Activated CD8-positive, alpha-beta memory T cell treated with anti-CD3 and anti-CD28 coated beads for 1 hour (primary cell): ENCODE measurements at regions not wholly inside any gene's neighbourhood (a gene's known extent, or its start where the extent isn't known, plus 50 kb on each side); places are given as distances from the start of the nearest gene placed in this dataset.
"Not testable (repeated sequence)": the region's sequence is repeated elsewhere in the genome, so short reads cannot be mapped to it uniquely, and the experiment has no call there.

ENCODE experiments used
- DNase-seq, 2 donors: peaks; one replicate each; pipeline ENCODE4 v3.0.0-alpha.2; 2020; ENCODE audit warnings: low read depth in 1 of 2; ENCODE audit errors: extremely low read depth in 1 of 2

DNA sequence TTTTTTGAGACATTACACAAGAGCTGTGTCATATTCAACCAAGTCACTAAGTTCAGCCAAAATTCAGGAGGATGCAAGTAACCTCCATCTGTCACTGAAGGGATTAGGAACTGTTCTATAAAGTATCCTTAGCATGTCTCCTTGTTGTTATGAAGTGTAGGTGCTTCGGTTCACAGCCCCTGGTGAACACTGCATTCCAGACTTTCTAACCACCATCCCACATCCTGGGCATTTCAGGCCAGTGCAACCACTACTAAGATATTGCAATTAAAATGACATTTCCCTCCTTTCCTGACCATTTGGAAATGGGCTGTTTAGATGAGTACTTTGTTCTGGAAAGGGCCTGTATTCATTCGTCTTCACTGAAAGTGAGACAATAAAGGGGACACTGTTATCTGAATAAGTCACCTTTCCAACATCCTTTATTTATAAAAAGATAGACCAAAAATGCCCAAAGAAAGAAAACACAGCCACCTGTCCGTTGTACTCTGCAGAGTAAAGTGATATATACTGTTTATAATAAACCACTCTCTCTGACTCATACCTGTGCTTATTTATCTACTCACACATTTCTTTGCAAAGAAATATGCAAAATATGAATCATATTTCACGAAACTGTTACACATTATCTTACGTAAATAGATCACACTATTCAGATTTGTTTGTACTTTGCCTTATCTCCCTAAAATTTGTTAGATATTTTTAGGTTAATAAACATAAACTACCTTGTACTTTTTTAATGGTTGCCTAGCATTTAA lies 861.9 kb downstream of the CDH18 start:
- DNase-seq: no peak

DNA sequence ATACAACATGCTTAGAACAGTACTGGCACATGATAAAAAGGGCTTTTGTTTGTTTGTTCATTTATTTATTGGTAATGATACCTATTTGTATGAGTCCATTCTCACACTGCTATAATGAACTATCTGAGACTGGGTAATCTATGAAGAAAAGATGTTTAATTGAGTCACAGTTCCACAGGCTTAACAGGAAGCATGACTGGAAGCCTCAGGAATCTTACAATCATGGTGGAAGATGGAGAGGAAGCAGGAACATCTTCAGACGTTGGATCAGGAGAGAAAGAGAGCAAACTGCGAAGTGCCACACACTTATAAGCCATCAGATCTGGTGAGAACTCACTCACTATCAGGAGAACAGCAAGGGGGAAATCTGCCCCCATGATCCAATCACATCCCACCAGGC lies 847.7 kb downstream of the CDH18 start:
- no peak for DNase-seq

DNA sequence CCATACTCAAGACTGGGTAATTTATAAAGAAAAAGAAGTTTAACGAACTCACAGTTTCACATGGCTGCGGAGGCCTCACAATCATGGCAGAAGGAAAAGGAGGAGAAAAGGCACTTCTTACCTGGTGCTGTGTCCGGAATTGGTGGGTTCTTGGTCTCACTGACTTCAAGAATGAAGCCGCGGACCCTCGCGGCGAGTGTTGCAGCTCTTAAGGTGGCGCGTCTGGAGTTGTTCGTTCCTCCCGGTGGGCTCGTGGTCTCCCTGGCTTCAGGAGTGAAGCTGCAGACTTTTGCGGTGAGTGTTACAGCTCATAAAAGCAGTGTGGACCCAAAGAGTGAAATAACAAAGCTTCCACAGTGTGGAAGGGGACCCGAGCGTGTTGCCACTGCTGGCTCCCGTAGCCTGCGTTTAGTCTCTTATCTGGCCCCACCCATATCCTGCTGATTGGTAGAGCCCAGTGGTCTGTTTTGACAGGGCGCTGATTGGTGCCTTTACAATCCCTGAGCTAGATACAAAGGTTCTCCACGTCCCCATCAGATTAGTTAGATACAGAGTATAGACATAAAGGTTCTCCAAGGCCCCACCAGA lies 846.0 kb downstream of the CDH18 start:
- DNase-seq: not testable (repeated sequence)

DNA sequence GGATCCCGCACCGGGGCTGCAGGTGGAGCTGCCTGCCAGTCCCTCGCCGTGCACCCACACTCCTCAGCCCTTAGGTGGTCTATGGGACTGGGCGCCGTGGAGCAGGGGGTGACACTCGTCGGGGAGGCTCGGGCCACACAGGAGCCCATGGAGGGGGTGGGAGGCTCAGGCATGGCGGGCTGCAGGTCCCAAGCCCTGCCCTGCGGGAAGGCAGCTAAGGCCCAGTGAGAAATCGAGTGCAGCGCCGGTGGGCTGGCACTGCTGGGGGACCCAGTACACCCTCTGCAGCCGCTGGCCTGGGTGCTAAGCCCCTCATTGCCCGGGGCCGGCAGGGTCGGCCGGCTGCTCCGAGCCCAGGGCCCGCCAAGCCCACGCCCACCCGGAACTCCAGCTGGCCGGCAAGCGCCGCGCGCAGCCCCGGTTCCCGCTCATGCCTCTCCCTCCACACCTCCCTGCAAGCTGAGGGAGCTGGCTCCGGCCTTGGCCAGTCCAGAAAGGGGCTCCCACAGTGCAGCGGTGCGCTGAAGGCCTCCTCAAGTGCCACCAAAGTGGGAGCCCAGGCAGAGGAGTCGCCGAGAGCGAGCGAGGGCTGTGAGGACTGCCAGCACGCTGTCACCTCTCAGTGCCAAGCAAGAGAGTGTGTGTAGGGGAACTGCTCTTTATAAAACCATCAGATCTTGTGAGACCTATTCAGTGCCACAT lies 845.1 kb downstream of the CDH18 start:
- not testable (repeated sequence) for DNase-seq

DNA sequence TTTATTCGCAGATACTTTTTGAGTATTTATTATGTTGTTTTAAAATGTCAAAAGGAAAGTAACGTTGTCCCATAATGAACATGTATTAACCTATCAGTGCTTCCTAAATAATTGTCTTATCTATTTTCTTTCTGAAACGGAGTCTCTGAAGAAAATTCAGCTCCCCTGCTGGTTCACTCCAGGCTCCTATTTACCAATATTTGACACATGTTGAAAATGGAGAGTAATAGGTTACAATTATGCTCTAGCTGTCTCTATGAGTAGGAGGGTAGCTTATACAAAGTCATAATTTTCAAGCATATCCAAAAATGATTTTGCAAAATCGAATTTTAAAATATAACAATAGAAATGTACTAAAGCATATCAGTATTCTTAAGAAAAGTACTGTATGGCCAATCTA lies 844.1 kb downstream of the CDH18 start:
- no peak for DNase-seq

DNA sequence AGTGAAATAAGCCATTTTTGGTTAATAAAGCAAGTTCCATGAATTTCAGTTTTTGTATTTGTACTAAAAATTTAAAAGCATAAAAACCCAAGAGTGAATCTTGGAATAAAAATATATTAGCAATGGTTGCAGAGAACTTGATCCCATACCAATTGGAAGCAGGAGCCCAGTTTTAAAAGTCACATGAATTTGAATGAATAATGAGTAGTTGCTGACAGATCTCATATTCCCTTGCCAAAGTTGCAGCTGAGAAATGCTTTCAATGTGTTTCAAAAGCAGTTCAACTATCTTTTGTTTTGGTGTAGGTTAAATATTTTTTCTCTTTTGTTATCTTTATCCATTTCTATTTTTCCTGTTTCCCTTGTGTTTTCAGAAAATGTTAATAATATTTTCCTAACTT lies 818.6 kb downstream of the CDH18 start:
- DNase-seq: no peak

DNA sequence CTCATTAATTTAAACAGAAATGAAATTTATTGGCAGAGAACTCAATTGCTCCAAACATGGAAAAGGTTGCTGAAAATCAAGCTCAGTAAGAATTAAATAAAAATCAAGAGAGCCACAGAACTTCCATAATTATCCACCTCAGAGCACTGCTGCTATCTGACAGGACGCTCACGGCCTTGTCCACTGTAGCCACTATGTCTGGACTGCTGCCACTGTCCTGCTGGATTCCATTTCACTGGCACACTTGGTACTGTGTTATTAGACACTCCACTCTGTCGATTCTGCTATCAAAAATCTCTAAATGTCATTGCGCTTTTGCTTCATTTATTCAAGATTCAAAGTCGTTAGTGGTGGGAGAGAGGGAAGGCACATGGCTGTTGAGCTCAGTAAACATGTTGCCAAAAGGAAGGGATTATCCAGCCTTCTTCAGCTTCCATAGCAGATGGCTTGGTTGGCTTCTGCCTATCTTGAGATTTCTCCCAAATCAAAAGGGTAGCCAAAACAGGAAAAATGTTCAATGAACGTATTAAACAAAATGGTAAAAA lies 815.0 kb downstream of the CDH18 start:
- DNase-seq: no peak

DNA sequence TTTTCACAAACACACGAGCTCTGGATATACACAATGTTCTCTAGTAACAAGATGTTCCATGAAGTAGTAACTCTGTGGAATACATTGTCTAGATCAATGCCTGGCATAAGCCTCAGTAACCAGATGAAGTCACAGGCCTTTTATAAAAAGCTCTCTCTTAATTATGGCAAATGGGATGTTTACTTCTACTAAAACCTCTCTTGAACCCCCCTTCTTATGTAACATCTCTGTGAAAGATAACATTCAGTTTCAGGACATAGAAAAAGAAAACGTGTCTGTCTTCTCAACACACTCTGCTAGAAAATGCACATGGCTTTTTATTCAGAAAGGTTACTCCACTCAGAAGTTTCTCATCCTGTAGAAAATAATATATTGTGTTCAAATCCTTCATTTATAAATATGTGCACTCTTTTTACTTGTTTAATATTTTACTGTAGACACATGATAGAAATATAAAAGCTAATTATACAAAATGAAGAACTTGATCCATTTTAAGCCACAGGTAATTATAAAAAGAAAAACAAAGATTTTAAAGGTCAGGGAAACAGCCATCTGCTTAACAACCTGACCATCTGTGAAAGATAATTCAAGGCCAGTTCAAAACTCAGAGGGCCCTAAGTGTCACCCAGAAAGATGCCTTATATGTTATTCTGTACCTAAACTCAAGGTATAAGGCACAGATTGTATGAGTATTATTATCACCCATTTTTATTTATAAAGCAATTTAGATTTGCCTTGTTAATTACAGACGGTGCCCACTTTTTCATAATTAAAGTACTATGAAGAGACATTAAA lies 812.0 kb downstream of the CDH18 start:
- no peak for DNase-seq

DNA sequence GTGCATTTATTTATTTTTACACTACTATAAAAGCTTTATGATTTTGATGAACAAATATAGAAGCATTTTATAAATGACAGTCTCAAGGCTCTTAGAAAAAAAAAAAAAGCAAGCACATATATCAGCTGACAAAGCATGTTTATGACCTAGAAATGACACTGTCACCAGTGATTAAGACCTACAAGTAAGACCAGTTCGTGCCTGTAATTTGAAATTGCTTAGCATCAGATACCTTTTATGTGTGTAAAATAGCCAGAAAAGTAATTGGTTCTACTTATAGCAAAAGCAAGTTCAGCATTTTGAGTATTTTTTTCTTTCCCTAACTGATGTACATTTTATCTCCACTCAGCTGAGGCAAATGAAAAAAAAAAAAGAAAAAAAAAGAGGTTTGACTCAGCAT lies 808.4 kb downstream of the CDH18 start:
- no peak for DNase-seq

DNA sequence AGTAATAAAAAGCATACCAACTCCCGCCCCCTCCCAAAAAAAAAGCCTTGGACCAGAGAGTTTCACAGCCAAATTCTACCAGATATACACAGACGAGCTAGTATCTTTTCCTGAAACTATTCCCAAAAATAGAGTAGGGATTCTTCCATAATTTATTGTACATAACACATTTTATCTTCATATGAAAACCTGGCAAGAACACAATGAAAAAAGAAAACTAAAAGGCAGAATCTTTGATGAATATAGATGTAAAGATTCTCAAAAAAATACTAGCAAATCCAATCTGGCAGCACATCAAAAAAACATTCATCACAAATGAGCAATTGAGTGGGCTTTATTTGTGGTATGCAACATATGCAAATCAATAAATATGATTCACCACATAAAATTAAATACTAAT lies 798.8 kb downstream of the CDH18 start:
- no peak for DNase-seq

DNA sequence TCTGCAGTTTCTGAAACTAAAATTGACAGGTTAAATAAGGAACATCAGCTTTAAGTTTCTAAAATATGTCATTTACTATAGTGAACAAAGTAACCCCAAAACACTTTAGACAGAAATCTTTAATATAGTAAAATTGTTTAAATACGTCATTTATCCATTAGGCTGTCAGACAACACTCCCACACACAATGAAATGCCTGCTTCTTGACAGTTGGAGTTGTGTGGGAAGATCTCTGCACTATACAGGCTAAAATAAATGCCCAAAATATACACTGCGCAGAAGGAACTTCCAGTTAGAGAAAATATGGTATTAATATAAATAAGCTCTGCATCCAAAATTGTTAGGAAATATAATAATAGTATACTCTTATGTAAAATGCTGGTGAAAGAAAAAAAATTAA lies 794.4 kb downstream of the CDH18 start:
- no peak for DNase-seq

DNA sequence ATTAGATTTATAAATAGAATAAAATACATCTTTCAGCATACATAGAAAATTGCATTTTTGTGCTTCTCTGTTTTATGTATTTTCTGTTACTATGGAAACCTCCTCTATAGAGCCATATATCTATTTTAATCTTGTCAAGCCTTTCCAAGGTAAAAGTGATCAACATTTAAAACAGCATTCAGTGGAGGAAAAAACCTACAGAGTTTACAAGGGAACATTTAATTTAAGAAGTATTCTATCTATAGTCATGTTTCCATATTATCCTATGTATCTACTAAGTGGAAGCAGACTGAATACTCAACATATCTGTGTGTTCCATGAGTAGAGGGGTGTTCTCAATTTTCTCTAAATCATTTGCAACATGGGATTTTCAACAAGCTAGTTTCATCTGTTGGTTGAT lies 791.4 kb downstream of the CDH18 start:
- no peak for DNase-seq

DNA sequence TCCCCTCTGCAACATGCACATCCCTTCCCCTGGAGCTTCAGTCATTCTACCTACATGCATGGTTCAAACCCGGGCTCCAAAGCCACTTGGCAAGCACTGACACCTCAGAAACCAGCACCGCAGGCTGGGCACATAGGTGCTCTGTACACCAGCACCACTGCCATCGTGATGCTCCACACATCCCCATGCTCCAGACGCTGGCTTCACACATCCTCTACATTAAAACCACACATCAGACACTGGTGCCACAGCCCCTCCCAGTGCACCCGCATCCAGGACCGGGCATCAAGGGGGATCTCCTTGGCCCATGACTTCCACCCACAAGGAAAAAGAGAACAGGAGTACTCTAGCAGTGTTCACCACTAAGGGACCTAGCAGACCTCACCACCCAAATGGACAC lies 787.7 kb downstream of the CDH18 start:
- DNase-seq: no peak

DNA sequence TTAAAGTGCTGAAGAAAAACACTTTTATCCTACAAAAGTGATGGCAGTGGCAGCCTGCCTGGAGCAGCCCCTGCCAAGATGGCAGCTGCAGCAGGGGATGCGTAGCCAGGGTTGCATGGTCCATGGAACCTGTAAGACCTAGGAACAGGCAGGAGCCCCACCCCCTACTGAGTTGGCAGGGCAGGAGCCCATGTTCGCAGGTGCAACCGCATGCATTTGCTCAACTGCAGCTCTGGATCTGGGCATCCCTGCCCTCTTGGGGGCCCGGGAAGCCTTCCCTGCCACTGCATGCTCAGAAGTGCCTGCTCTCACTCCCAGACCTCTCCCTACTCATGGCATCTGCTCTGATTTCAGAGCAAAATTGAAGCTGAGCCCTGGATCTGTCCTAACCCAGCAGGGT lies 779.6 kb downstream of the CDH18 start:
- no peak for DNase-seq

DNA sequence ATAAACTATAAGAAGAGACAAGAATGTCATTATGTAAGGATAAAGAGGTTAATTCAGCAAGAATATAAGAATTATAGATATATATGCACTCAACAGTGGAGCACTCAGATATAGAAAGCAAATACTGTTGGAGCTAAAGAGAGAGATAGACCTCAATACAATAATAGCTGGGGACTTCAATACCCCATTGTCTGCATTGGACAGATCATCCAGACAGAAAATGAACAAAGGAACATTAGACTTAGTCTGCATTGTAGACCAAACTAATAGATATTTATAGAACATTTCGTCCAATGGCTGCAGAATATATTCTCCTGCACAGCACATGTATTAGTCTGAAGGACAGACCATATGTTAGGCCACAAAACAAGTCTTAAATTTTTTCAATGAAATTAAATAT lies 777.1 kb downstream of the CDH18 start:
- no peak for DNase-seq

DNA sequence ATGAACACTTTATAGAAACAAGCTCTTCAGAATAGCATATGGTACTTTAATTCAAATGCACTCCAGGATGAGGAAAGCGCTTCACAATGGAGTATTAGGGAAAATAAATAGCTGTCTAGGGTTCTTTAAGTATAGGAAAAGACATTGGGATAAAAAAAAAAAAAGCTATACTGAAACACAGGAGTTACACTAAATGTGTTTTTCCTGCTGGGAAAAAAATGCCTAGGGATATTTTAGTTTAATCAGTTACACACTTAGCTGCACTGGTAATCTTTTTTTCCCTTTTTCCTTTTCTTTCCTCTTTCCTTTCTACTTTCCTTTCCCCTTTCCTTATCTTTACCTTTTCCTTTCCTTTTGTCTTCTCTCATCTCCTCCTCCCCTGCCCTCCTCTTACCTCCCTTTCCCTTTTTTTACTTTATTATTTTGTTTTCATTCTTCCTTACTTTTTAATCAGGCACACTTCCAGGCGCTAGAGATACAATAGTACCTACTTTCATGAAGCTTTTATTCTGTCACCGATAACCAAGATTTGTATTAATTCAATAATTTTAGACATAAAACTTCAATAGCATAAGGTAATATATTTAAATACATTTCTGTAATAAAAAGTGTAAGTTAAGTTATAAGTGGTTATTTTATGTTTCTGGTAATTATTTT lies 758.7 kb downstream of the CDH18 start:
- DNase-seq: no peak

DNA sequence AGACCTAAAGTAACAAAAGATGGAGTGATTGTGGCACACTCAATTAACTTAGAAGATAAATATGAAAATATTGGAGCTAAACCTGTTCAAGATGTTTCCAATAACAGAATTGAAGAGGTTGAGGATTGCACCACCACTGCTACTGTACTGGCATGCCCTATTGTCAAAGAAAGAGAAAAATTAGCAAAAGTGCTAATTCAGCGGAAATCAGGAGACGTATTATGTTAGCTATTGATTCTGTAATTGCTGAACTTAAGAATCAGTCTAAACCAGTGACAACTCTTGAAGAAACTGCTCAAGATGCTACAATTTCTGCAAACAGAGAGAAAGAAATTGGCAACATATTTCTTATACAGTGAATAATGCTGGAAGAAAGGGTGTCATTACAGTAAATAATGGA lies 754.4 kb downstream of the CDH18 start:
- no peak for DNase-seq

DNA sequence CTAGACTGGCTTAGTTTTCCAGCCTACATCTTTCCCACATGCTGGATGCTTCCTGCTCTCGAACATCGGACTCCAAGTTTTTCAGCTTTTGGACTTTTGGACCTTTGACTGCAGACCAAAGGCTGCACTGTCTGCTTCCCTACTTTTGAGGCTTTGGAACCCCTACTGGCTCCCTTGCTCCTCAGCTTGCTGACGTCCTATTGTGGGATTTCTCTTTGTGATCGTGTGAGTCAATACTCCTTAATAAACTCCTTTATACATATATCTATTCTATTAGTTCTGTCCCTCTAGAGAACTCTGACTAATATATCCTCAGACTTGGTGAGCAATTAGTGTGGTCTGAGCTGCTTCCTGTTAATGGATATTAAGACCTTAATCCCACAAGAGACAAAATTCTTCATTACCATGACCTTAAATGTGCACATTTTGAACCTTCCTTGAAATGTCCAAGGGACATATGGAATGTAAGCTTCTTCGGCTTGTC lies 752.9 kb downstream of the CDH18 start:
- no peak for DNase-seq

DNA sequence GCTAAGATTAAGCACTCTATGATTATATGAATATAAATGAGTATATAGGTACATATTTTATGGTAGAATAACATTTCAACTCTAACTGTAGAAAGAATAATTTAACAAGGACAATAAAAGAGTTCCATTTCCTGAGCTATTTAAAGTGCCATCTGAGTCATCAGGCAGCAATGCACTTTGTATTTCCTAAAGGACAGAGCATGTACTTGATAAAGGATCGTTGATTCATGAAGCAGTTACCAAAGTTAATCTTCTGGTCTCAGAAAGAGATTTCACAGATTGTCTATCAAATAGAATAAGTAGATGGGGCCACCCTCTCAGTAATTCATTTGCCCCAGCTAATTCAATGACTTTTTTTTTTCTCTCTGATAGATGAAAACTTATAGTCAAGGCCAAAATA lies 747.8 kb downstream of the CDH18 start:
- DNase-seq: no peak

DNA sequence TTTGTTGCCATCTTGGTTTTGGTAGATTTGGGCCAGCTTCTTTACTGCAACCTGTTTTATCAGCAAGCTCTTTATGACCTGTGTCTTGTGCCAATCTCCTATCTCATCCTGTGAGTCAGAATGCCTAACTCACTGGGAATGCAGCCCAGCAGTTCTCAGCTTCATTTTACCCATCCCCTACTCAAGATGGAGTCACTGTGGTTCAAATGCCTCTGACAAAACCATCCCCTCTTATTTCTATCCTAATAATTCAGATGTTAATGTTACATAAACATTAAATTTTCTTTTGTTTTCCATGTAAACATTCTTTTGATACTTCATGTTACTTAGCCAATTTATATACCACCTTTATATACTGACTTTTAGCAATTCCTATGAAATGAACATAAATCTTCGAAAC lies 746.3 kb downstream of the CDH18 start:
- no peak for DNase-seq

DNA sequence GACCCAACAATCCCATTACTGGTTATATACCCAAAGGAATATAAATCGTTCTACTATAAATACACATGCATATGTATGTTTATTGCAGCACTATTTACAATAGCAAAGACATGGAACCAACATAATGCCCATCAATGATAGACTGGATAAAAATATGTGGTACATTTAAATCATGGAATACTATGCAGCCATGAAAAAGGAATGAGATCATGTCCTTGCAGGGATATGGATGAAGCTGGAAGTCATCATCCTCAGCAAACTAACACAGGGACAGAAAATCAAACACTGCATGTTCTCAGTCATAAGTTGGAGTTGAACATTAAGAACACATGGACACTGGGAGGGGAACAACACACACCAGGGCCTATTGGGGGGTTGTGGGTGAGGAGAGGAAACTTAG lies 741.8 kb downstream of the CDH18 start:
- not testable (repeated sequence) for DNase-seq
